GM13976 (cell line): ENCODE measurements at regions not wholly inside any gene's neighbourhood (a gene's known extent, or its start where the extent isn't known, plus 50 kb on each side); places are given as distances from the start of the nearest gene placed in this dataset.
"Not testable (repeated sequence)": the region's sequence is repeated elsewhere in the genome, so short reads cannot be mapped to it uniquely, and the experiment has no call there.

Source experiments
- DNase-seq: peaks from one replicate; pipeline ENCODE4 v3.0.0; 2012; ENCODE audit warnings: low spot score
- CTCF ChIP-seq: IDR thresholded peaks from 2 replicates; pipeline ENCODE4 v1.5.1; 2012; ENCODE audit warnings: borderline replicate concordance, mild to moderate bottlenecking; ENCODE audit not compliant: insufficient read depth; ENCODE audit errors: extremely low read depth, missing control alignments, control extremely low read depth
- in situ Hi-C: fragments of 300-500 bp; cut with MboI; formaldehyde crosslinking; loops from one replicate; pipeline ENCODE4 v1.12.0; 2022; ENCODE audit warnings: low sequenced_read_pairs, mixed read lengths, inconsistent platforms; ENCODE audit not compliant: unreplicated experiment

GRCh38 chr14:55858604-55859003, 259.6 kb upstream of the PELI2 start:
- TF ChIP-seq CTCF, result no peak
- no peak for DNase-seq
- in situ Hi-C loops, result no loop called here

DNA sequence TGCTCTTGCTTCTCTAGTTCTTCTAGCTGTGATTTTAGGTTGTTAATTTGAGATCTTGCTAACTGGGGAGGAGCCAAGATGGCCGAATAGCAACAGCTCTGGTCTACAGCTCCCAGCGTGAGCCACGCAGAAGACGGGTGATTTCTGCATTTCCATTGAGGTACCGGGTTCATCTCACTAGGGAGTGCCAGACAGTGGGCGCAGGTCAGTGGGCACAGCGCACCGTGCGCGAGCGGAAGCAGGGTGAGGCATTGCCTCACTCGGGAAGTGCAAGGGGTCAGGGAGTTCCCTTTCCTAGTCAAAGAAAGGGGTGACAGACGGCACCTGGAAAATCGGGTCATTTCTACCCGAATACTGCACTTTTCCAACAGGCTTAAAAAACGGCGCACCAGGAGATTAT, 256.6 kb upstream of the PELI2 start:
- DNase-seq, in situ Hi-C loops: not testable (repeated sequence)

DNA sequence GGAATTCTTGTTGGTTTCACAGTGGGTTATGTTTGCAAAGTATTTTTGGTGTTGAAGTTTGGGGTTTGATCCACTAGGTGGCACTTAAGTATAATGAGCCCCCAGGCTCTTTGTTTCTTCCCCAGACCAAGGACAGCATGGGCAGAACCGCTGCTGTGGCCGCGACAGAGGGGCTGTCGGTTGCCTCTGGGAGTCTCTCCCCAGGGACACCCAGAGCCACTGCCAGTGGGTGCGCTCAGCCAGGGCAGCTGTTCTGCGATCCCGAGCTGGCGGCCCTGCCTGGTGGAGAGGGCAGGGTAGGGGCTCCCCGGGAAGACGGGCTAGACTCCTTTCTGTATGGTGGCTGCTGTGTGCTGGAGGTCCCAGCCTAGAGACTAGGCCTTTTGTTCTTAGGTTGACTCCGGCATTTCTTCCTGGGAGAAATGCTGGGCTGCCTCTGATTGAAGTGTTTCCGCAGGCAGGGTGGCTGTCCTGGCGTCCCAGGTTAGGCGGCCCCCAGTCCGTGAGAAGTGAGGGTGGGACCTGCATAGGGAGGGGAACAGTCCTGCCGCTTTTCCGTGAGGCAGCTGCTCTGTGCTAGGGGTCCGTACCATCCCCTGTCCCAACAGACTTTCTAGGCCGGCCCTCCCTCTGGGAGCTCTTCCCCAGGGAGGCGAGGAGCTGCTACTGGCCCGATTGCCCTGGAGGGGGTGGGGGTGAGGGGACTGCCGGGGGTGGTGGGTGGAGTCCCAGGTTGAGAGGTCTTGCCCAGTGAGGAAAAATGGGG, 253.1 kb upstream of the PELI2 start:
- peak; percentile 34 for DNase-seq
- peak; percentile 27 for TF ChIP-seq CTCF
- in situ Hi-C loops, result no loop called here

DNA sequence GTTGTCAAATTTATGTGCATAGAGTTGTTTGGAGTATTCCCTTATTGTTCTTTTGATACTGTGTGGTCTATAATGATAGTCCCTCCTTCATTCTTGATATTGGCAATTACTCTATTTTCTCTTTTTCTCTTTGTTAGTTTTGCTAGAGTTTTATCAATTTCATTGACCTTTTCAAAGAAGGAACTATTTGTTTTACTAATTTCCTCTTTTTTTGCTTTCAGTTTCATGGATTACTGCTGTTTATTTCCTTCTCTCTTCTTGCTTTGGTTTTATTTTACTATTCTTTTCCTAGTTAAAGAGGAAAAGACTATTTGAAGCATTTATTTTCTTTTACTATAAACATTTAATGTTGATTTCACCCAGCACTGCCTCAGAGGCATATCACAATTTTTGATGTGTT, 250.9 kb upstream of the PELI2 start:
- in situ Hi-C loops, result no loop called here
- DNase-seq, result no peak
- TF ChIP-seq CTCF, result no peak

DNA sequence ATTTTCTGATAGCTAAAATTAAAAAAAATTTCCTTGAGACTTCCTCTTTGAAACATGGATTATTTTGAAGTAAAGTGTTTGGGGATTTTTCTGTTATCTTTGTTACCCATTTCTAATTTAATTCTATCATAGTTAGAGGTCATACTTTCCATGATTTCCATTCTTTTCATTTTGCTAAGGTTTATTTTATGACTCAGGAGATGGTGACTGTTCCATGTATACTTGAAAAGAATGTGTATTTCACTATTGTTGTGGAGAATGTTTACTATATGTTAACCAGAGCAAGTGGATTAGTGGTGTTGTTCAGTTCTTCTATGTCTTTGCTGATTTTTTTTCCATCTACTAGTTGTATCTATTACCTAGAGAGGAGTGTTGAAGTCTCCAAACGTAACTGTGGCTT, 250.5 kb upstream of the PELI2 start:
- in situ Hi-C loops, result no loop called here
- no peak for DNase-seq
- no peak for TF ChIP-seq CTCF

DNA sequence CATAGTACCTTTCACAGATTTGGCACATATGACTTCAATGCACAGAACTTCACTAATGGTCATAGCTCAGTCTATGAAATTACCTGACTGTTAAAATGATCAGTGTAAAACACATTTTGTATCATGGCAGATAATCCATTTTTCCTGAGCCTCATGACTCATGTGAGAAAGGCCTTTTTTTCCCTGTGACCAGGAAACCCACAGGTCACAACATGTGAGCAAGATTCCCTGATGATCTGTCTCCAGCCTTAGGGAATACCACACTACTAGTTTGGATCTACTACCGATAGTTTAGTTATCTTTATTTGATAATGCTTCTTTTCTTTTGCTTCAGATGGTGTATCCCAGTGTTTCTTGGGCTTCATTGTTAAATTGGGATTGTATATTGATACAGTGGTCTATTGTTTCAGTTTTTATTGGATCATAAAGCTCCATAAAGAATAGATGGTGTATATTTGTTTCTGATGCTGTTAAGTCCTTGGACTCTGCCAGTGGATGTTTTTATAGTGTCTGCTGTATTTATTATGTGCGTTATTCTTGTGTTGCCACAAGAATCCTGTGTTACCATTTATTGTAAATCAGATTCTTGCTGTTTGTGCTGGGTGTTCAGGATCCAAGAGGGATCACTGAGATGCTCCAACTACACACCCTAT, 248.7 kb upstream of the PELI2 start:
- DNase-seq, result no peak
- TF ChIP-seq CTCF, result no peak
- in situ Hi-C loops, result no loop called here

- in situ Hi-C loops, result no loop called here
- DNase-seq, result no peak
- TF ChIP-seq CTCF, result no peak
Measured at GRCh38 chr14:55873169-55873568, 245.0 kb upstream of the PELI2 start.
